ENCODE measurements at regions not wholly inside any gene's neighbourhood (a gene's known extent, or its start where the extent isn't known, plus 50 kb on each side); places are given as distances from the start of the nearest gene placed in this dataset.

DNA sequence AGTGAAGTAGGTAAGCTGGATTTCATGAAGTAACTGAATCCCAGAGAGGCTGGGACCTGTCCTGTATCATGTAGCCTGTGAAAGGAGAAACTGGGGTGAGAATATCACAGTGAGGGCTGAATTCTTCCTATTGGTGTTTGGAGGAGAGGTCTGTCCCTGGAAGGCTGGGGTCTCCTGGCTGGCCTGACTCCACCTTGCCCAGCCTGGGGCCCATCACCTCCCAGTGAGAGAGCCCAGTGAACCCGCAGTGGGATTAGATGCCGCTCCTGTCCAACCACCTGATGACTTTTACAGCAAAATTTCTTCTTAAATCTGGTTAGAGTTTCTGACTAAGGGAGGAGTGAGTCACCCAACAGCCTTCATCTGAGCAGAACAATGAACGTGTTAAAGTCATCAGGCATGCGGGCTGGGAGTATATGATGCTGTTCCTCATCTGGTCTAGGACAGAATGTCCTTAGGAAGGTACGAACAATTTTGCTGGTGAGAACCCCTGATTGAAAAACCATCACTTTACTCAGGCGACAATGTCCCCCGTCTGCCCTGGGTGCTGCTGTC, 152.9 kb downstream of the LPIN1 start:
- TF ChIP-seq, protein P1, sequence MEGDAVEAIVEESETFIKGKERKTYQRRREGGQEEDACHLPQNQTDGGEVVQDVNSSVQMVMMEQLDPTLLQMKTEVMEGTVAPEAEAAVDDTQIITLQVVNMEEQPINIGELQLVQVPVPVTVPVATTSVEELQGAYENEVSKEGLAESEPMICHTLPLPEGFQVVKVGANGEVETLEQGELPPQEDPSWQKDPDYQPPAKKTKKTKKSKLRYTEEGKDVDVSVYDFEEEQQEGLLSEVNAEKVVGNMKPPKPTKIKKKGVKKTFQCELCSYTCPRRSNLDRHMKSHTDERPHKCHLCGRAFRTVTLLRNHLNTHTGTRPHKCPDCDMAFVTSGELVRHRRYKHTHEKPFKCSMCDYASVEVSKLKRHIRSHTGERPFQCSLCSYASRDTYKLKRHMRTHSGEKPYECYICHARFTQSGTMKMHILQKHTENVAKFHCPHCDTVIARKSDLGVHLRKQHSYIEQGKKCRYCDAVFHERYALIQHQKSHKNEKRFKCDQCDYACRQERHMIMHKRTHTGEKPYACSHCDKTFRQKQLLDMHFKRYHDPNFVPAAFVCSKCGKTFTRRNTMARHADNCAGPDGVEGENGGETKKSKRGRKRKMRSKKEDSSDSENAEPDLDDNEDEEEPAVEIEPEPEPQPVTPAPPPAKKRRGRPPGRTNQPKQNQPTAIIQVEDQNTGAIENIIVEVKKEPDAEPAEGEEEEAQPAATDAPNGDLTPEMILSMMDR (IDR thresholded peaks at IDR 0.05; ENCODE audit: low read depth, low read length), result no peak
- TF ChIP-seq POLR2A (IDR thresholded peaks at IDR 0.05; ENCODE audit: extremely low read depth, insufficient read length) (no peak), MYC (IDR thresholded peaks at IDR 0.05; ENCODE audit: low read depth, low read length) (no peak)
- TF ChIP-seq, protein P2, sequence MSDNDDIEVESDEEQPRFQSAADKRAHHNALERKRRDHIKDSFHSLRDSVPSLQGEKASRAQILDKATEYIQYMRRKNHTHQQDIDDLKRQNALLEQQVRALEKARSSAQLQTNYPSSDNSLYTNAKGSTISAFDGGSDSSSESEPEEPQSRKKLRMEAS (IDR thresholded peaks at IDR 0.05; ENCODE audit: low read depth, low read length), result no peak
